SU-DHL-6 (cell line): ENCODE measurements at regions not wholly inside any gene's neighbourhood (a gene's known extent, or its start where the extent isn't known, plus 50 kb on each side); places are given as distances from the start of the nearest gene placed in this dataset.

Experiments
- H2AFZ ChIP-seq: fragments of 200-600 bp; sonication (generic); 2 replicates; pipeline ENCODE4 v1.6.1; 2014; ENCODE audit warnings: low read depth, mild to moderate bottlenecking, moderate library complexity, mixed read lengths, antibody characterized with exemption, low read length; ENCODE audit not compliant: severe bottlenecking
- H3F3A ChIP-seq: fragments of 200-600 bp; shearing (Covaris generic); 2 replicates; pipeline ENCODE4 v1.6.0; 2016; ENCODE audit warnings: antibody characterized with exemption, mild to moderate bottlenecking; ENCODE audit not compliant: insufficient read depth
- H3K27ac ChIP-seq: fragments of 200-600 bp; sonication (generic); 2 replicates; pipeline ENCODE4 v1.5.1; 2016; ENCODE audit warnings: low read depth, mild to moderate bottlenecking, low read length, moderate library complexity, mixed read lengths
- H3K27me3 ChIP-seq: fragments of 200-600 bp; sonication (generic), shearing (Covaris generic); 2 replicates; pipeline ENCODE4 v1.6.0; 2014; ENCODE audit warnings: mild to moderate bottlenecking, low read length
- H3K36me3 ChIP-seq: fragments of 200-600 bp; sonication (generic); 2 replicates; pipeline ENCODE4 v1.6.1; 2014; ENCODE audit warnings: mild to moderate bottlenecking, low read length, mixed read lengths
- H3K4me2 ChIP-seq: fragments of 300-600, 200-600 bp; shearing (Covaris generic), sonication (generic); 2 replicates; pipeline ENCODE4 v1.6.0; 2014; ENCODE audit warnings: low read length, low read depth, mild to moderate bottlenecking; ENCODE audit not compliant: poor library complexity, severe bottlenecking
- H3K4me3 ChIP-seq: fragments of 200-600 bp; sonication (generic); 2 replicates; pipeline ENCODE4 v1.5.1; 2014; ENCODE audit warnings: antibody characterized with exemption, low read length, mild to moderate bottlenecking, mixed read lengths; ENCODE audit not compliant: insufficient read depth, poor library complexity, severe bottlenecking
- H3K79me2 ChIP-seq: fragments of 200-600 bp; sonication (generic); 2 replicates; pipeline ENCODE4 v1.6.1; 2014; ENCODE audit warnings: mild to moderate bottlenecking, low read length, moderate library complexity; ENCODE audit not compliant: insufficient read depth
- H3K9ac ChIP-seq: fragments of 200-600 bp; sonication (generic); 2 replicates; pipeline ENCODE4 v1.7.0; 2014; ENCODE audit warnings: mild to moderate bottlenecking, low read length
- H3K9me2 ChIP-seq: fragments of 200-600 bp; sonication (generic); replicated peaks from 2 replicates; pipeline ENCODE4 v1.6.1; 2014; ENCODE audit warnings: low read length; ENCODE audit not compliant: insufficient read depth
- H3K9me3 ChIP-seq: fragments of 200-600 bp; sonication (generic); 2 replicates; pipeline ENCODE4 v1.6.1; 2014; ENCODE audit warnings: low read length, mixed read lengths; ENCODE audit not compliant: insufficient read depth
- H4K20me1 ChIP-seq: fragments of 200-600 bp; sonication (generic); 2 replicates; pipeline ENCODE4 v1.6.1; 2014; ENCODE audit warnings: low read depth, mild to moderate bottlenecking, antibody characterized with exemption, low read length, moderate library complexity, mixed read lengths
- EZH2phosphoT487 ChIP-seq: fragments of 200-600 bp; sonication (generic), shearing (Covaris generic); conservative IDR thresholded peaks from 2 replicates; pipeline ENCODE4 v1.6.1; 2018; ENCODE audit warnings: mild to moderate bottlenecking, antibody characterized with exemption, low read length, moderate library complexity, mixed read lengths
- TF ChIP-seq, protein P1 (sequence below): fragments of 200-600 bp; sonication (generic); IDR thresholded peaks from one replicate; pipeline ENCODE4 v1.5.1; 2017; ENCODE audit warnings: antibody characterized with exemption, mild to moderate bottlenecking, low read length, moderate library complexity; ENCODE audit not compliant: insufficient read depth, poor library complexity, severe bottlenecking

DNA sequence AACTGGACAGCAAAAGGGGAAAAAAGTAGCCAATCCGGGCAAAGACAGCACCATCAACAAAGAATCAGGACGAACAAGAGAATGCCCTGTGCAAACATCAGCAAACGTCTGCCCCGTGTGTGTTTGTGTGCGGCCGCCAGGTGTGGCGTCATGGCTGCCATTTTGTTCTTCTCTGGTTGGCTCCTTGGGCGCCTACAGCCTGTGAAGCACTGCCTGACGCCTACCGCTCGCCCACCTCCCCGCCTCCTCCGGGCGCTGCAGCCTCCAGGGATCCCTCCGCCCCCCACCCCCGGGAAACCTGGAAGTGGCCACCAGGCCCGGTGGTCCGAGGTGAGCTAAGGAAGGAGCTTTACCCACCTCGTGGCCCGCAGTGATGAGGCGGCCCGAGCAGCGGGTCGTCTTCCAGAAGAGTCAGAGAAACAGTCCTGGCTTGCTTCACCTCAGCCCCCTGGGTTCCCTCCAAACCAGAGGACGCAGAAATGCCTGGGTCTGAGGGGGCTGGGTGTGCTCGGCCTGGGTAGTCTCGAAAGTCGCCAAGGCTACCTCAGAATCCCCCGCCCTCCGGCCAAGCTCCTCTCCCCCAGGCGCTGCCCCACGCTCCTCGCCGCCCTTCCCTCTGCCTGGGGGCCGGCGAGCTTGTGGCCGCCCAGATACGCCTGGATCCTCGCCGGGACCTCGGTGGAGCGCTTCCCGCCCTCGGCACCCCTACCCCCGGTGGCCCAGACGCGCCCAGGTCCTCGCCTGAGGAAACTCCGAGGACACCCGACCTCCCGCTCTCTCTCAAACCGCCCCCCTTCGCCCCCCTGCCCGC, 61.8 kb upstream of the IL6 start:
- Histone ChIP-seq H2AFZ (no peak overlapping the region), H3K4me2 (no peak overlapping the region), H3K27ac (no peak overlapping the region)

DNA sequence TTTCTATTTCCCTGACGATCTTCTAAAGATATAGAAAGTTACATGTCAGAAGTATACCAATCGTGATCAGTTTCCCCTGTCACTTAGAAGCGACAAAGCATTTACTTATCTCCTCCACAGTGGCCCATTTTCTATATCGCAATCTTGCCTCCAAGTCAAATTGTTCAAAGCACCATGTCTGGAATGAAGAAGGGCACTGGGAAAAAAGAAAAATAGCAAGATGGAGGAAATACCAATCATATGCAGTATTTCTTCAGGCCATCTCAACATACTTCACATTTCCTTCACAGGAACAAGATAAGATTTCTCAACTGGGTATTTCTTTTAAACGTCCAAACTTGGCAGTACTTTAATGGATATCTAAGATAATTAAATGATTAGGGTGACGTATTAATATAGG, 63.3 kb upstream of the IL6 start:
- Histone ChIP-seq H3K36me3 (no peaks in the 10 kb centered on the region), H4K20me1 (no peaks in the 10 kb centered on the region), H3K27me3 (no peaks in the 10 kb centered on the region), H3F3A (no peaks in the 10 kb centered on the region), H3K4me2 (no peak overlapping the region), H3K9ac (no peak overlapping the region), H3K4me3 (no peak overlapping the region), H3K27ac (no peak overlapping the region), H2AFZ (no peak overlapping the region), H3K79me2 (no peaks in the 10 kb centered on the region), H3K9me2 (no peaks in the 10 kb centered on the region), H3K9me3 (no peaks in the 10 kb centered on the region)
- TF ChIP-seq EZH2phosphoT487, result no peak

More for the DNA sequence above, 61.8 kb upstream of the IL6 start:
- no peaks in the 10 kb centered on the region for H3F3A ChIP-seq
- no peaks in the 10 kb centered on the region for H3K9me3 ChIP-seq
- H3K9ac ChIP-seq, result no peak overlapping the region
- no peaks in the 10 kb centered on the region for H3K9me2 ChIP-seq
- TF ChIP-seq, protein P1, sequence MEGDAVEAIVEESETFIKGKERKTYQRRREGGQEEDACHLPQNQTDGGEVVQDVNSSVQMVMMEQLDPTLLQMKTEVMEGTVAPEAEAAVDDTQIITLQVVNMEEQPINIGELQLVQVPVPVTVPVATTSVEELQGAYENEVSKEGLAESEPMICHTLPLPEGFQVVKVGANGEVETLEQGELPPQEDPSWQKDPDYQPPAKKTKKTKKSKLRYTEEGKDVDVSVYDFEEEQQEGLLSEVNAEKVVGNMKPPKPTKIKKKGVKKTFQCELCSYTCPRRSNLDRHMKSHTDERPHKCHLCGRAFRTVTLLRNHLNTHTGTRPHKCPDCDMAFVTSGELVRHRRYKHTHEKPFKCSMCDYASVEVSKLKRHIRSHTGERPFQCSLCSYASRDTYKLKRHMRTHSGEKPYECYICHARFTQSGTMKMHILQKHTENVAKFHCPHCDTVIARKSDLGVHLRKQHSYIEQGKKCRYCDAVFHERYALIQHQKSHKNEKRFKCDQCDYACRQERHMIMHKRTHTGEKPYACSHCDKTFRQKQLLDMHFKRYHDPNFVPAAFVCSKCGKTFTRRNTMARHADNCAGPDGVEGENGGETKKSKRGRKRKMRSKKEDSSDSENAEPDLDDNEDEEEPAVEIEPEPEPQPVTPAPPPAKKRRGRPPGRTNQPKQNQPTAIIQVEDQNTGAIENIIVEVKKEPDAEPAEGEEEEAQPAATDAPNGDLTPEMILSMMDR, result no peak
- no peak for TF ChIP-seq EZH2phosphoT487
- H3K36me3 ChIP-seq, result no peaks in the 10 kb centered on the region
- no peaks in the 10 kb centered on the region for H3K79me2 ChIP-seq
- no peak overlapping the region for H3K4me3 ChIP-seq
- H4K20me1 ChIP-seq, result no peaks in the 10 kb centered on the region
- no peaks in the 10 kb centered on the region for H3K27me3 ChIP-seq

DNA sequence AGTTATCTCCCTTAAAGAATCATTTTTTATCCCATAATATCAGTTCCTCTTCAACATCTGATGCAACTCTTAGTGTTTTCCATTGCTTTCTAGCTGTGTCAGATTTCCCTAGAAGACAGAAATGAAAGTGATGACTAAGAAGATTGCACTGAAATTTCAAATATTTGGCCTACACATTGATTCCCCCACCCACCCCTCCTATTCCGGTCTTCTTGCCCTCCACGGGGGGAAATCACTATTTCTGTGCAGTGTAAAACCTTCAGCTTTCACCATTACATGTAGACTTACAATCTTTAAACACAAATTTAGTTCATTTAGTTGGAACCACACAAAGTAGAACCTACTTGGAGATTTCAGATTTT, 63.7 kb upstream of the IL6 start:
- H4K20me1 ChIP-seq, result no peaks in the 10 kb centered on the region
- no peak overlapping the region for H3K9ac ChIP-seq
- no peaks in the 10 kb centered on the region for H3K36me3 ChIP-seq
- H3K27ac ChIP-seq, result no peak overlapping the region
- H3K4me2 ChIP-seq, result no peak overlapping the region
- H3K27me3 ChIP-seq, result no peaks in the 10 kb centered on the region
- H3F3A ChIP-seq, result no peaks in the 10 kb centered on the region
- no peaks in the 10 kb centered on the region for H3K9me2 ChIP-seq
- TF ChIP-seq, protein P1, result no peak
- no peak for TF ChIP-seq EZH2phosphoT487
- H3K4me3 ChIP-seq, result no peak overlapping the region
- no peaks in the 10 kb centered on the region for H3K79me2 ChIP-seq
- H3K9me3 ChIP-seq, result no peaks in the 10 kb centered on the region
- no peak overlapping the region for H2AFZ ChIP-seq
